GM19025 (cell line): ENCODE measurements at regions not wholly inside any gene's neighbourhood (a gene's known extent, or its start where the extent isn't known, plus 50 kb on each side); places are given as distances from the start of the nearest gene placed in this dataset.

Source experiments
- ATAC-seq: cut with Tn5 transposase; IDR thresholded peaks from one replicate; pipeline ENCODE4 v1.9.1; 2021; ENCODE audit warnings: mild to moderate bottlenecking, low read depth, moderate library complexity; ENCODE audit not compliant: unreplicated experiment

DNA sequence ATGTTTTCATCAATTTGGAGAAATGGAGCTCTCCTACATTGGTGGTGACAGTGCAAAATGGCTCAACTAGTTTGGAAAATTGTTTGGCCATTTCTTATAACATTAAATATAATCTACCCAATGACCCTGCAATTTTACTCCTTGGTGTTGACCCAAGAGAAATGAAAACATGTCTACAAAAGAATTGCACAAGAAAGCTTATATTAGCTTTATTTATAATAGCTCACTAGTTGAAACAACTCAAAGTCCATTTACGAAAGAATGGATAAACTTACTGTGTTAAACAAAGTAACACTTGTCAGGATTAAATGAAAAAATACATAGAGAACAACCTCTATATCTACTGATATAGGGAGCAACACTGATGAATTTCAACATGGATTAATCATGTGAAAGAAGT, 539.9 kb downstream of the DNAJB9 start:
- no peak for ATAC-seq

DNA sequence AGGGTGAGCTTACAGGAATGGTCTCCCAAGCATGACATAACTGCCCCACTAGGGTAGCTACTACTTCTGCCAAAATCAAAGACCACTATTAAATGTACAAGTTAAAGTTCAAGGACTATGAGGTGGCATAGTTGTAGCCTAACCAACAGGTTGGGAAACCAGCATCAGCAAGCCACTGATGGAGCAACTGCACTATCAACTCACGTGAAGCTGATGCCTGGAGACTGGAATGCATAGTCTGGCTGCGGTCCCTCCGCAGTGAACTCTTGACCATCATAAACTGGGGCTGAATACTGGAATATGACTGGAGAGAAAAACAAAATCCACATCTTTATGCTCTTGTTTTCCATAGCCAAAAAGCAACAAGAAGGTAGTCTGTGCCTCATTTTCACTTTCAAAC, 541.4 kb downstream of the DNAJB9 start:
- no peak for ATAC-seq

DNA sequence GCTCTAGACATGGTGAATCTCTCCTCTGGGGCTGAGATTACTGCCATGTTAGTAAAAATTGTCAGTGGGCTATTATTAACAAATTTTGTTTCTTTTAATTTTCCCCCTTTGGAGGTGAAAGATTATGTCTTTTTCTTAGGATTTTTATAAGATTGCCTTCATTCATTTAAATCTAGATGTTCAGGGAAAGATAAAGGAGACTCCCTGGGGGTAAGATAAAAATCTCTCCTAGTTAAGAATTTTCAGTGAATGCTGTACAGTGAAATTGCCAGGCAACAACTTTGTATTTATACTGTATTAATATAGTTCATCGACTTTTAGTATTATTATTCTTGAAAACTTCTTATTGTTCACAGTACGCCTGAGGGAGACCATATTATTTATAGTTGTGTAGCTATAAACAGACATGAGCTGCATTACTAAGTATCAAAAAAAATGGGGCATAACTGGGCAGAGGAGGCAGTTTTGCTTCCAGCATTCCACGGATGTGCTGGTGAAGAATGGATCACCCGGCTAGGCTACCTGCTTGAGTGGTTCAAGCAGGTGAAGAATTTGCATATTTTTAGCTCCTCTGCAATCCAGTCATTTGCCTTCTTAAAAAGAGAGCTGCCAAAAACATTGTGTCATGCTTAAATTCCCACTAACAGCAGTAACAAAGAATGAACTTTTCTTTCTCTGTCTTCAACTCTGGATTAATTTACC, 552.1 kb downstream of the DNAJB9 start:
- ATAC-seq = no peak

DNA sequence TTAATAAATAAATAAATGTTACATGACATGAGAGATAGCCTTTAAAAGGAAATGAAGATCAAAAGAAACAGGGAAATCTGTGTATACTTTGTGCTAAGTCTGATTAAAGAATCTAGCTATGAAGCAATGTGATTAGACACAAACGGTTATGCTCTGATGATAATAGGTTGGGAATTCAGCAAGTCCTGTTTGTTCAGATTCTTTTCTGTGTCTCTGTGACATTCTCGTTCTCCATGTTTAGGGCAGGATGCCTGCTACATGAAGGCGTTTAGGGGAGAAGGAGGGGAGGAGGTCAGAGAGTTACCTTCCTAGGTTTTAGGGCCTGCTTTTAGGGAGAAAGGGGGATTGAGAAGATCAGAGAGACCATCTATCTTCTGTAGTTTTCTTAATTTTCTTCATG, 555.3 kb downstream of the DNAJB9 start:
- ATAC-seq = no peak

DNA sequence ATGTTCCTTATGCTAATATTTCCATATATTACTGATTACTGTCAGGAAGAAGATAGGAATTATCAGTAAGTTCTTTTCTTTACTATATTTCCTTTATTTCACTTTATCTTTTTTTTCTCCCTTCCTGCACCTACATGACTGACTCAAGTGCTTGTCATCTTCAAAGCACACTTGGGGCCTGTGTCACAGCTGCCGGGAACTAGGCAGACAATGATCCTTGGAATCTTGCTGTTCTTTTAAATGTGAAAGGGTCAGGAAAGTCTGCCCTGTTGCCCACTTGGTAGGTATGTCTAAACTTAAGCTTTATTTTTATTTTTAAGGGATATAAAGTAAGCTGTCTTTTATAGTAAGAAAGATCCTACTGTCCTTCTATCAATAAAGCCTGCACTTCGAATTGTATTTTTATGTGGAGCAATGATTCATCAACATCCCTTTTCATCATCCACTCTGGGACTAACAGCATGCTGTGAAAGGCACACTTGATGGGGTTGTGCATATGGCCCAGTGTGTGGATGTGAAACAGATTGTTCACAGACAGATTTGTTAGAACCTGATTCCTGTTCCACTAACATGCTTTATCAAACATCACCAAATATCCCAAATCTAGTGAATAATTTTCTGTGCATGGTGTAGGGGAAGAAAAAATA, 556.9 kb downstream of the DNAJB9 start:
- ATAC-seq = no peak

DNA sequence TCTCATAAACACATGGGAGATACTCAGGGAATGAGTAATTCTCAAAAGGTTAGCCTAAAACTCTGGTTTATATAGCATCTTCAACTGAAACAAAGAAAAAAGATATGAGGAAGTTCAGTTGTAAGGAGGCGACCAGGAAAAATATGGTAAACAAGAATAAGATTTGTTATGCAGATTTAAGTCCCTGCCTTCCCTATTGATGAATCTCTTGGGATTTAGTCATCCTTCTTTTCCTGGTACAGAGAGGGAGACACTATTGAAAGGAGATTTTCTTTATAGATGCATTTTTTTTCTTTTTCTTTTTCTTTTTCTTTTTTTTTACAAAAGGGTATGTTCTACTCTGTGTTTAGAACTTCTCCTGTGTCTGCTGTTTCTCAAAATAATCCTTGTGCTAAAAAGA, 557.5 kb downstream of the DNAJB9 start:
- ATAC-seq = no peak

DNA sequence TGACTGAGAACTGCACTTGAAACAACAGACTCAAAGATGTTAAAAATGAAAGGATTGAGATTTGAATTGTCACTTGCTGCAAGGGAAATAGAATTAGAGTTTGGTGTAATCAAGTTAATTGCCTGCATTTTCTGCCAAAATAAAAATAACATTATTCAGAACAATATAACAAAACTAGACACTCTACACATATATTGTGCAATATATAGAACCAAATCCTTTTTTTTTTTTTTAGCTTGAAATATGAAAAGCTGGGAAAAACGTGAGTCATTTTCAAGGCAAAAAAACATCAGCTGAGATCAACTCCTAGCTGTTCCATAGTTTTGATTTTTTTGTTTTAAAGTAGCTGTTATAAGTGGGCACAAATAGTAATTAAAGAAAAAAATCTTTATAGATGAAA, 561.5 kb downstream of the DNAJB9 start:
- ATAC-seq = no peak

DNA sequence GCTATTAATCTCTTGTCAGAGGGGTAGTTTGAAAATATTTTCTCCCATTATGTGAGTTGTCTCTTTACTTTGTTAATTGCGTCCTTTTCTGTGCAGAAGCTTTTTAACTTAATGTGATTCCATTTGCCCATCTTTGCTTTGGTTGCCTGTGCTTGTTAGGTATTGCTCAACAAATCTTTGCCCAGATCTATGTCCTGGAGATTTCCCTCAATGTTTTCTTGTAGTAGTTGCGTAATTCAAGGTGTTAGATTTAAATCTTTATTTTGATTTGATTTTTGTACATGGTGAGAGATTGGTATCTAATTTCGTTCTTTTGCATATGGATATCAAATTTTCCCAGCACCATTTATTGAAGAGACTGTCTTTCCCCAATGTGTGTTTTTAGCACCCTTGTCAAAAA, 567.2 kb downstream of the DNAJB9 start:
- no peak for ATAC-seq

DNA sequence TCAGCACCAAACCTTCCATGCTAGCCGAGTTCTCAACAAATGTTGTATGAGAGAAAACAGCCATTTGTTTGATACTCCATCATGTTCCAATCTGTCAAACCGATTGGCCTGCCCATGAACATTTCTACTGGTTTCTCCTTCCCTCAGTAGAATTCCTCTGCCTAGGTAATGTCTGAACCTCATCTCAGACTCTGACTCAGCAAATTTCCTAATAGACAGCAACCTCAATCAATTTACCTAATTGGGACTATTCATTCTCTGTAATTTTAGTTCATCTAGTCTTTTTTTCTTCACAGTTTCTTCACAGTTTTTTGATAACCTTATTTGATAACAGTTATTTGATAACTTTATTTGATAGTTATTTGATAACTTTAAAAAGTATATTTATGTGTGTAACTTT, 585.1 kb downstream of the DNAJB9 start:
- no peak for ATAC-seq

DNA sequence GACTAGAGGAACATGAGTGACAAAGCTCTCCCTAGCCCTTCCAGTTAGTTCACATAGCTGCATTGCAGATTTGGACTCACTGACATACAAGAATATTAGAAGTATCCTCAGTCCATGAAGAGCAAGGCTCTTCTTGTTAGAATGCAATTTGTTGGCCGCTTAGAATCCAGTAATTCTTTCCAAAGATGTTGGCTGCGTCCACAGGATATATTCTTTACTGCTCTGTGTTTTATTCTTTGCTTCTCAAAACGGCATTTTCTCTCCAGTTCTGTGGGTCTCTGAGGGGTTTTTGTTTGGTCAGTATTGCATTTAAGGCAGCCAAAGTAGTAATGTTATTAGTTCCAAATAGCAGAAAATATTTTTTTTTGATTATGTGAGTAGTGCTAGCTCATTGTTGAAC, 588.6 kb downstream of the DNAJB9 start:
- ATAC-seq = no peak

DNA sequence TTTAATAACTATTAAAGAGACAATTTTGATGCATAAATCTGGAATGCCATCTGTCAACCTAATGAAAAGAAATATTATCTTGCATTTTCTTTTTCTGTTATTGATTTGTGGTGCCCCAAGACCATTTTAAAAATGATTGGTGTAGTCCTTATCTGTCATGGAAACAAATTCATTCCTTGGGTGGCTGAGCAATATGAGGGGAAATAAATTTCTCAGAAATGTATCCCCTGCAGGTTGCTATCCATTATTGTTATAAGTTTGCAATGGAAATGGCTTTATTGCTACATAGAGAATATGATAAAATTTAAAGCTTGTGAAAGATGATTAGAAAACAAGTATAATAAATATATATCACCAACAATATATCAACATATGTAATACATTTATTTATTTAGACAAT, 607.0 kb downstream of the DNAJB9 start:
- ATAC-seq = no peak

DNA sequence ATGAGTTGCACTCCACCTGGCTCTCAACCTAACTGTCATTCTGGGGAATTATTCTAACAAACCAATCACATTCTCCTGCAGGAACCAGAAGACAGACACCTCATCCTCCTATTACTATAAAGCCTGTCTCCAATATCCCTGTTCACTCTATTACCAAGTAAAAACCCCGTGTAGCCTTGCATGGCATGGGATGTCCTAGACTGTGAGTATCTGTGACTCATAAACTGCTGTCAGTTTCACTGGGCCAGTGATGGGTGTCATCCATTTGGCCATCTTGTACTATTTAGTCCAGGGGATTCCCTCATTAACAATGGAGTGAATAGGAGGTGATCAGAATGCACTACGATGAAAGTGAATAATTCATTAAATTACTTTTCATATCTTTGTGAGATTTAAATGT, 608.7 kb downstream of the DNAJB9 start:
- ATAC-seq = no peak

DNA sequence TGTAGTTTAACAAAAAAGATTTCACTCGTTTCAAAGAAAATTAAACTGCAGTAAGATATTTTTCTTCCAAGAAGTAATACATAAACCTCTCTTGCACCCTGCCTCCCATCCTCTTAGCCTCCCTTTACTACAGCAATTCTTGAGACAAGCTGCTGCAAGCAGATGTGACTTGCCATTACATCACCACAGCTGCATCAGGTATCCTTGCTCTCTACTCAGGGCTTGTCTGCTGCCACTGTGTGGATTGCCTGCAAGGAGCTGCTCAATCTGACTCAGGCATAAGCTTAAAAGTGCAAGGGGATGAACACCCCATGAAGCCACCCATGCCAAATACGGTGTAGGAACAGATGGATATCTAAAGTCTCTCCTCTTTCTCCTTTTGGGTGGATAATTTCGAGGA, 609.9 kb downstream of the DNAJB9 start:
- ATAC-seq = no peak

DNA sequence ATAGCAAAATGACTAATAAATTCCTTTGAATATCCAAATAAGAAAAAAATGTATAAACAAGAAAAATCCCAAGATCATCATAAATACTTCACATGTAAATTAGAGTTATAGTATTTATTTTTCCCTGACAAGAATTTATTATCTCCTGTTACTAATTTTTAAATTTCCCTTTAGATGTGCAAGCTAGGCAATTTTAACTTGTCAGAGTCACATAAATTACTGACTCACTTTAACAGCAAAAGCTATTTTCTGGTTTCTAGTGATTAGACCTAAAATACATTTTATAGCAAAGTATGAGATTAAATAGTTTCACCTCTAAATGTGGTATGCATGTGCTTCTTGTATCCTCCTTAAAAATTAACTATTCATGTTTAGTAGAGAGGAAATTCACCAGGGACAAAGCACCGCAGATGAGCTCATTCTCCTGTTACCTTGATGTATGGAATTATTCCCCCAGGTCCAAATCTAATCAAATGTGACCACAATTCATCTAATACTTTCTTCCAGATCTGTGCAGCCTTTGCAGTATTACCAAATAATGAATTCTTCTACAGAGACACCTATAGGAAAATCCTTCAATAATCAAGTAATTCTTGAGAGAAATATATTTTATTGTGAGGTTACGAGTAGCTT, 621.2 kb downstream of the DNAJB9 start:
- ATAC-seq = no peak

DNA sequence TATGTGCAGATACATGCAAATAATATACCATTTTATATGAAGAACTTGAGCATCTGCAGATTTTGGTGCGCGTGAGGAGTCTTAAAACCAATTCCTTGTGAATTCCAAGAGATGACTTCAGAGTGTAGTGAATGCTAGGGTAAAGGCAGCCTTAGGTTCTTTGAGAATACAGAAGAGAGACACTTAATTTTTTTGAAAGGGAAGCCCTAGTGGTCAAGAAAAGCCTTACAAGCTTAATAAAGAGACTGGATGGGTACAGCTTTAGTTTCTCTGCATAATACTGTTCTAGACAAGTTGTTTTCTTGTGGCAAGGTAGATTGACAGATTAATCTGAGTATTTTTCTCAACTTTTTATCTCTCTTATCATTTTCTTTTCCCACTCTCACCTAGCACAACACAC, 636.5 kb downstream of the DNAJB9 start:
- ATAC-seq = no peak

DNA sequence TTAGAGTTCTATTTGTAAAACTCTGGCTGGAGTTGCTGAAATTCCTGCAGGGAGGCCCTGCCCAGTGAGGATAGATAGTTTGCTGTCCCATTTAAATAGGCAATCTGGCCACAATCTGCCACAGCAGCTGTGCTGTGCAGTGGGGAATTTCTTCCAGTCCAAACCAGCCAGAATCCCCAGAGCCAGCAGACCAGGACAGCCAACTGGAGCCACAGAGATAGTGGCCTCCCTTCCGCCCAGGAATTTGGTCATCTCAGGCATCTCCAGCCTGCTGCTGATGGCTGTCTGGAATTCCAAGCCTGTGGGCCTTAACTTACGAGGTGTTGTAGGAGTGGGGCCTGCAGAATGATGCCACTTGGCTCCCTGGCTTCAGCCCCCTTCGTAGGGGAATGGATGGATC, 643.4 kb downstream of the DNAJB9 start:
- ATAC-seq = no peak

DNA sequence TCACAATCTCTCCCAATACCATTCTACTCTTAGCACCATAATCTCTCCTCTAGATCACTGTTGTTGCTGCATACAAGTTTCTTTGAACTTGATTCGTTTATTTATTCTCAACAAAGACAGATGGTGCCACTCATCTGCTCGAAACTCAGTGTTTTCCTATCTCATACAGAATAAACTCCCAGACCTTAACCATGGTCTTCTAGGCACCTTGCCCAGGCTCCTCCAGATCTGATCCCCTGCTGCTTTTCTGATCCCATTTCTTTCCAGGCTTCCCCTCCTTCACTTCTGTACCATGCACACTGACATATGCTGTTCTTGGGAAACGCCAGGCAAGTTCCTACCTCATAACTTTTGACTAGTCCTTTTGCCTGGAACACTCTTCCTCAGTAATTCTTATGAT, 645.7 kb downstream of the DNAJB9 start:
- no peak for ATAC-seq

DNA sequence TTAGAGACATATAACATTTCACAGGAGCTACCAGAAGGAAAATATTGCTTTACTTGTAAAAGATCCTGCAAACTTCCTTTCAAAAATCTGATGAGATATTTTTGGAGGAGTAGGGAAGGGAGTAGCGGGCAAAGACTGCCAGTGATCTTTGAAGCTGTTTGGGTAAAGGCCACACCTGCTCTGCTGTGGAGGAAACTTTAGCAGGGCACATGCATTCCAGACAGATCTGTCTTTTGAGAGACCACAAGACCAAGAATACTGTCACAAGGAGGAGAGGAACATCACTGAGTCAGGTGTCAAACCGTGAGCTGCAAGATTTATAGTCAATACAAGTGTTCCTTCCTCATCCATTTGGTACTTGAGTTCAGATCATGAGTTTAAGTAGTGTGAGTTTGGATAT, 654.4 kb downstream of the DNAJB9 start:
- ATAC-seq = no peak

DNA sequence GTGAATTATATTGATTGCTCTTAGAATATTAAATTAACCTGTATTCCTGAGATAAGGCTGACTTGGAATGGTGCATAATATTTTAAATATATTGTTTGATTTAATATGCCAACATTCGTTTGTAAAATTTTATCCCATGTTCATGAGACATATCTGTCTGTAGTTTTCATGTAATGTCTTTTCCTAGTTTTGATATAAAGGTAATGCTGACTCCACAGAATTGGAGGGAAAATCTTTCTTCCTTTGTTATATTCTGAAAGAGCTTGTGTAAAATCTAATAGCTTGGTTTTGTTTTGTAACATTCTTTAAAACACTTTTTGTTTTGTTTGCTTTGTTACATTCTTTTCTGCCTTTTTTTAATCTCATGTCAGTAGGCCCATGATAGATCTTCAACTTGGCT, 657.0 kb downstream of the DNAJB9 start:
- ATAC-seq = no peak

DNA sequence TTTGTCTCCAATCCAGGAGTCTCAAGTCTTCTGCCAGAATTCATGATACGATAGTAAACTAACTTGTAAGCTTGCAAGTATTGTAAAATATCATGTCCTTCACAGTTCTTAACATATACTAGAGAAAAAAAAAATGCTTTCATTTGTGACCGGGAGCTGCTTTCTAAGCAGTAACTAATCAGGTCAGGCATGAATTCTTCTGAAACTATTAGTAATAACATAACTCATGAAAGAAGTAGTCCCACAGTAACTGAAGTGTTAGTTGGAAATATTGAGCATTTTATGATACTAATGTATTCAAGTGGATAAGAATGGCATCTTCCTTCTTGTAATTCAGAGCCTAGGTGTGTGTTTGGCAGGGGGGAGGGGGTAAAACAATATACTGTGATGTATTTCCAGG, 665.6 kb downstream of the DNAJB9 start:
- no peak for ATAC-seq

DNA sequence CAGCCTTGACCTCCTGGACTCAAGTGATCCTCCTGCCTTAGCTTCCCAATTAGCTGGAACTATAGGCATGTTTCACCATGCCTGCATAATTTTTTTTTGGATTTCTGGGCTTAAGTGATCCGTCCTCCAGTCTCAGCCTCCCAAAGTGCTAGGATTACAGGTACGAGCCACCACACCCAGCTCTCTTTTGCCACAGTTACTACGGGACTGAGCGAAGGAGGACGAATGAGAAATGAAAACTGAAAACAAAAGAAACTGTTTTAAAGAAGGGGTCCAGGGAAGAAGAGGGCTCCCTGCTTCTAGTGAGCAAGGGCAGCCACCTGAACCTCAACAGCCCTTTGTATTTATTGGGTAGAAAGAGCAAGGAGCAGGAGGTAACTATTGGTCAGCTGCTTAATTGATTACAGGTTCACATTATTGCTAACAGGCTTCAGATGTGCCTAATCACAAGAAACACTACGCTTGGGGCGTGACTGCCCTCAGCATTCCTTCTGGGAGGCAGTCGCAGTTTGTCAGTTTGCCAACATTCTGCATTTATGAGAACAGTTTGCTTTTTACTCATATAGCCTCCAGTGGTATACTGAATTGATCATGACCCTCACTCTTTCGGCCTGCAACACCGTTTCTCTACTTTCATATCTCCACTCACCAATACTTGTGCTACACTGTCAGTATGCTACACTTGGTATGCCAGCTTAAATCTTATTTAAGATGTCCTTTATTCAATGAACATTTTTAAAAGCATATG, 676.8 kb downstream of the DNAJB9 start:
- ATAC-seq = no peak
